GM19468 (cell line): ENCODE measurements at regions not wholly inside any gene's neighbourhood (a gene's known extent, or its start where the extent isn't known, plus 50 kb on each side); places are given as distances from the start of the nearest gene placed in this dataset.
"Not testable (repeated sequence)": the region's sequence is repeated elsewhere in the genome, so short reads cannot be mapped to it uniquely, and the experiment has no call there.

Experiments
- ATAC-seq: cut with Tn5 transposase; IDR thresholded peaks from one replicate; pipeline ENCODE4 v1.9.1; 2021; ENCODE audit warnings: mild to moderate bottlenecking, moderate library complexity, moderate number of reproducible peaks; ENCODE audit not compliant: unreplicated experiment; ENCODE audit errors: extremely low read depth

GRCh38 chr10:23630376-23630775 is 191.5 kb downstream of the OTUD1 start:
- no peak for ATAC-seq

- no peak for ATAC-seq
Measured at GRCh38 chr10:23630885-23631284, 192.0 kb downstream of the OTUD1 start.

- ATAC-seq, result no peak
Measured at GRCh38 chr10:23643111-23643780, 204.4 kb downstream of the OTUD1 start.

DNA sequence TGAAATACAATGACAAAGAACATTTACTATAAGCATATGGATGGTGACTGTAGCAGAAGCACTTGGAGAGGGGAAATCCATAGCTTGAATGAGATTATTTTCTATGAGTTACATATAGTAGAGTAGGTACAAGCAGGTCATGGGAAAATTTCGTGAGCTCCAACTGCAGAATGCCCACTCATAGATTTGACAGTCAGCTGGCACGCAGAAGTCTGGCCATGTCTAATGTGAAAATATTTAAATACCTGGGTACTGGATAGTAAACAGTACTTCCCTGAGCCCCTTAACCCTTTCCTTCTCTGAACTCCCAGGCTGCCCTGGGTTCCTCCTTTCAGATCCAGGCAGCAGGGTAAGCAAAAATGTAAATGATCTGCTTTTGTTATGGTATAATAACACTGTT is 209.7 kb downstream of the OTUD1 start:
- no peak for ATAC-seq

- no peak for ATAC-seq
Measured at GRCh38 chr10:23656735-23657134, 217.9 kb downstream of the OTUD1 start.

GRCh38 chr10:23657677-23658076 is 218.8 kb downstream of the OTUD1 start:
- ATAC-seq, result no peak

DNA sequence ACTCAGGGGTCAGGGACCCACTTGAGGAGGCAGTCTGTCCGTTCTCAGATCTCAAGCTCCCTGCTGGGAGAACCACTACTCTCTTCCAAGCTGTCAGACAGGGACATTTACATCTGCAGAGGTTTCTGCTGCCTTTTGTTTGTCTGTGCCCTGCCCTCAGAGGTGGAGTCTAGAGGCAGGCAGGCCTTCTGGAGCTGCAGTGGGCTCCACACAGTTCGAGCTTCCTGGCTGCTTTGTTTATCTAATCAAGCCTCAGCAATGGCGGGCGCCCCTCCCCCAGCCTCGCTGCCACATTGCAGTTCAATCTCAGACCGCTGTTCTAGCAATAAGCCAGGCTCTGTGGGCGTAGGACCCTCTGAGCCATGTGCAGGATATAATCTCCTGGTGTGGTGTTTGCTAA is 233.0 kb downstream of the OTUD1 start:
- ATAC-seq, result not testable (repeated sequence)

DNA sequence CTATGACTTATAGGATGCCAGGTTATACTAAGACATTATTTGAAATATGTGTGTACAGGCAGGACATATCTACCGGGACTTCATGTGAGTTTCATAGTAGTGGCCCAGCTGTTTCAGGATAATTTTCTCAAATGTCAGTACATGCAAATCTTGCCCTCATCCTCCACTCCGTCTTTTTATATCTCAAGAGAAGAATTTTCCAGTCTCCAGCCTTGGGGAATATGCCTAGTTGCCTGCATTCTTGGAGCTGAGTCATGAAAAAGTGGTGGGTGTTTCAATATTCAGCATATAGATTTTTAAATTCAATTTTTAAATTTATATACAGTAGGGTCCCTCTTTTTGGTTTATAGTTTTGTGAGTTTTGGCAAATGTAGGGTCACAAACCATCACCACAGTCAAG is 236.7 kb downstream of the OTUD1 start:
- ATAC-seq, result no peak

- ATAC-seq, result no peak
Measured at GRCh38 chr10:23676296-23676695, 237.4 kb downstream of the OTUD1 start.

- ATAC-seq, result no peak
Measured at GRCh38 chr10:23686722-23687121, 247.8 kb downstream of the OTUD1 start.

- no peak for ATAC-seq
Measured at GRCh38 chr10:23692736-23693135, 253.9 kb downstream of the OTUD1 start.

DNA sequence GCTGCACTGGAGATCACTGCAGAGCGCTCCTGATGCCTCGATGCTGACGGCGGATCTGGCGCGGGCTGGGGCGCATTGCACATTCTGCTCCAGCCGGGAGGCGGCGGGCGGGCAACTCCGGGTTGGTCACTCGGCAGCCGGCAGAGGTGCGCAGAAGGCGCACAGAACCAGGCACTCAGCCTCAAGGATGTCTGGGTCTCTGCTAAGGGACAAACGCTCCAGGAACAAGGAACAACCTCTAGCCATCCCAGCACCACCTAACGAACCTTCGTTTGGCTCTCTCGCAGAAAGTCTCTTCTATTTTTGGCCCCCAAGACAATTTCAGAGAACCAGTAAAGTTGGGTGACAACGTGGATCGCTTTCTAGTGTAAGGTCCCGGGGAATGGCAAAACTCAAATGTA is 254.6 kb downstream of the OTUD1 start:
- no peak for ATAC-seq

- no peak for ATAC-seq
Measured at GRCh38 chr10:23693925-23694324, 255.1 kb downstream of the OTUD1 start.

DNA sequence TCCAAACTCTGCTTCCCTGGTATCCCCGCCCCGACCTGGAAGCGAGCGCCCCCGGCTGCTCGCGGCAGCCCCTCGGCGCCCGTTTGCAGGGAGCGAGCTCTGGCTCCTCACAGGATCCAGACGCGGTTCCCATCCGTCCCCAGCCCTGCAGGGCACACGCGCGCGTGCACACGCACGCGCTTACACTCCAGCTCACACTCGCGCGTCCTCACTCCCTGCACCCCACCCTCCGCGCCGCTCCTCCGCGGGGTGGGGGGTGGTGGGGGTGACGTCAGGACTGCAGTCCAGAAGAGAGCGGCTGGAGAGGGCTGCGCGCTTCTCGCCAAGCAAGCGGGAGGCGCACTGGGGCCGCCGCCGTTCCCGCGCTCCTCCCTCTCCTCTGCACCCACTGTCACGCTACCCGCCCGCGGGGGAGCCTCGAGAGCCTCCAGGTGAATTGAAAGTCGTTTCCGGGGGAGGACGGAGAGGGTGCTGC is 255.6 kb downstream of the OTUD1 start:
- no peak for ATAC-seq

GRCh38 chr10:23694921-23695824 is 256.3 kb downstream of the OTUD1 start:
- no peak for ATAC-seq

GRCh38 chr10:23695825-23696420 is 257.0 kb downstream of the OTUD1 start:
- ATAC-seq, result no peak

- no peak for ATAC-seq
Measured at GRCh38 chr10:23696476-23696875, 257.6 kb downstream of the OTUD1 start.

DNA sequence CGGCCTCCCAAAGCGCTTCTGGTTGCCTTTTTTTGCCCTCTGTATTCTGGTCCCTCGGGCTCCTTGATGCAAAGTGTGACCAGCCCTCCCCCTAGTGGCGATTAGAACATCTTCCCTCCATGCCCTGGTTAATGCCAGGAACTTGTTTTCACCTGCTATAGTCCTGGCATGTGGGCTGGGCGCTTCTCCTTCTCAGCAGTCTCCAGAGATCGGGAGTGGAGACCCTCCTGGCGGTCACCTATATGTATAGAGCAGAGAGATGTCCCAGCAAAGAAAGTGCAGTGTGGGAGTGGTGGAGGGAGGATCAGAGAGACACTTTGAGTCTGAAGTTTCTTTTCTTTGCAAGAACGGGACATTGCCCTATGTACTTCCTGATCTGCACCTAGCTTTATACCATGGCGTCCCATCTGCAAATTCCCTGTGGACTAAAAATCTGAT is 264.1 kb downstream of the OTUD1 start:
- peak; percentile 82 for ATAC-seq

- no peak for ATAC-seq
Measured at GRCh38 chr10:23715363-23715762, 276.5 kb downstream of the OTUD1 start.

- no peak for ATAC-seq
Measured at GRCh38 chr10:23717913-23718312, 279.0 kb downstream of the OTUD1 start.

- no peak for ATAC-seq
Measured at GRCh38 chr10:23718946-23719345, 280.1 kb downstream of the OTUD1 start.
